Neuronal stem cell (in vitro differentiated cells): ENCODE measurements at regions not wholly inside any gene's neighbourhood (a gene's known extent, or its start where the extent isn't known, plus 50 kb on each side); places are given as distances from the start of the nearest gene placed in this dataset. TPM values are rescaled to one million over a fixed set of nuclear protein-coding genes. Genes with fewer than 3 reads are reported as not detected.

Source experiments
- small RNA-seq: library from polyadenylated mRNA; stranded (forward); fragments of <200 nt; extraction: miRNeasy Mini kit (QIAGEN cat#:217004); gene quantifications from one replicate; pipeline ENCODE3, GENCODE V24; 2013; ENCODE audit not compliant: insufficient read depth

Small RNA genes lying in the stretch of these regions (small RNA-seq; reads per million reads assigned to genes)
- gene RN7SKP42 = not detected
- gene RNU6-989P = not detected
